ENCODE measurements at regions not wholly inside any gene's neighbourhood (a gene's known extent, or its start where the extent isn't known, plus 50 kb on each side); places are given as distances from the start of the nearest gene placed in this dataset.

DNA sequence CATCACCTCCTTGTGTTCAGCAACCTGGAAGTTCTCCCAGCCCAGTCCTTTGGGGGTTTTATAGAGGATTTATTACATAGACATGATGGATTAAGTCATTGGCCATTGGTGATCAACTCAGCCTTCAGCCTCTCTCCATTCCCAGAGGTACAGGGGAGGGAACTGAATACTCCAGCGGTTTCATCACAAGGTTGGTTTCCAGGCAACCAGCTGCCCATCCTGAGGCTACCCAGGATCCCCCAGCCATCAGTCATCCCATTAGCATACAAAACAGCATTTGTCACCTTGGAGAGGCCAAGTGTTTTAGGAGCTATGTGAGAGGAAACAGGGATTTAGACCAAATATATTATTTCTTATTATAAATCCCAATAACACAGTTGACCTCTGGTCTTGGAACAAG, 584.8 kb upstream of the NRP1 start:
- TF ChIP-seq POLR2A (IDR thresholded peaks at IDR 0.05) = no peak
- TF ChIP-seq, protein P1, sequence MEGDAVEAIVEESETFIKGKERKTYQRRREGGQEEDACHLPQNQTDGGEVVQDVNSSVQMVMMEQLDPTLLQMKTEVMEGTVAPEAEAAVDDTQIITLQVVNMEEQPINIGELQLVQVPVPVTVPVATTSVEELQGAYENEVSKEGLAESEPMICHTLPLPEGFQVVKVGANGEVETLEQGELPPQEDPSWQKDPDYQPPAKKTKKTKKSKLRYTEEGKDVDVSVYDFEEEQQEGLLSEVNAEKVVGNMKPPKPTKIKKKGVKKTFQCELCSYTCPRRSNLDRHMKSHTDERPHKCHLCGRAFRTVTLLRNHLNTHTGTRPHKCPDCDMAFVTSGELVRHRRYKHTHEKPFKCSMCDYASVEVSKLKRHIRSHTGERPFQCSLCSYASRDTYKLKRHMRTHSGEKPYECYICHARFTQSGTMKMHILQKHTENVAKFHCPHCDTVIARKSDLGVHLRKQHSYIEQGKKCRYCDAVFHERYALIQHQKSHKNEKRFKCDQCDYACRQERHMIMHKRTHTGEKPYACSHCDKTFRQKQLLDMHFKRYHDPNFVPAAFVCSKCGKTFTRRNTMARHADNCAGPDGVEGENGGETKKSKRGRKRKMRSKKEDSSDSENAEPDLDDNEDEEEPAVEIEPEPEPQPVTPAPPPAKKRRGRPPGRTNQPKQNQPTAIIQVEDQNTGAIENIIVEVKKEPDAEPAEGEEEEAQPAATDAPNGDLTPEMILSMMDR (IDR thresholded peaks at IDR 0.05) = no peak

Data from right lobe of liver (tissue), 4 donors.